ENCODE measurements at regions not wholly inside any gene's neighbourhood (a gene's known extent, or its start where the extent isn't known, plus 50 kb on each side); places are given as distances from the start of the nearest gene placed in this dataset.

DNA sequence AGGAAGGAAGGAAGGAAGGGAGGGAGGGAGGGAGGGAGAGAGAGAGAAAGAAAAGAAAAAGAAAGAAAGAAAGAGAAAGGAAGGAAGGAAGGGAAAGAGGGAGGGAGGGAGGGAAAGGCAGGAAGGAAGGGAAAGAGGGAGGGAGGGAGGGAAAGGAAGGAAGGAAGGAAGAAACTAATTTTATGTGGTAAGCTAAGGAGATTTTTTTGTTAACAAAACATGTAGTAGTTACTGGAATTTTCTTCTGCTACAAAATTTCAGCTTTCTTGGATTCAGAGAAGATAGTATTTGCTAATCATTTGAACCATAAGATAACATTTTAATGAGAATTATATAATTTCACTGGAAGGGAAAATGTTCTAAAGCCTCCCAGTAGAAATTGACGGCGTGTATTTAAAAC is 437.8 kb upstream of the DCN start:
- TF ChIP-seq CTCF (IDR thresholded peaks at IDR 0.05) (no peak), EZH2 (IDR thresholded peaks at IDR 0.05; ENCODE audit: borderline replicate concordance, insufficient read depth, low read depth, low read length, poor library complexity, severe bottlenecking) (no peak)
